ENCODE measurements at regions not wholly inside any gene's neighbourhood (a gene's known extent, or its start where the extent isn't known, plus 50 kb on each side); places are given as distances from the start of the nearest gene placed in this dataset.

- TF ChIP-seq POLR2A (IDR thresholded peaks at IDR 0.05; ENCODE audit: low read depth, low read length) (no peak), CTCF (conservative IDR thresholded peaks at IDR 0.05; ENCODE audit: low read depth, low read length) (no peak), MAFK (IDR thresholded peaks at IDR 0.05; ENCODE audit: low read depth, low read length) (no peak), SMC3 (IDR thresholded peaks at IDR 0.05; ENCODE audit: low read depth, low read length) (no peak)
These were observed 295.8 kb downstream of the DMRTA1 start for GRCh38 chr9:22742401-22742800.

Data from IMR-90 (cell line).